ENCODE measurements at regions not wholly inside any gene's neighbourhood (a gene's known extent, or its start where the extent isn't known, plus 50 kb on each side); places are given as distances from the start of the nearest gene placed in this dataset.

DNA sequence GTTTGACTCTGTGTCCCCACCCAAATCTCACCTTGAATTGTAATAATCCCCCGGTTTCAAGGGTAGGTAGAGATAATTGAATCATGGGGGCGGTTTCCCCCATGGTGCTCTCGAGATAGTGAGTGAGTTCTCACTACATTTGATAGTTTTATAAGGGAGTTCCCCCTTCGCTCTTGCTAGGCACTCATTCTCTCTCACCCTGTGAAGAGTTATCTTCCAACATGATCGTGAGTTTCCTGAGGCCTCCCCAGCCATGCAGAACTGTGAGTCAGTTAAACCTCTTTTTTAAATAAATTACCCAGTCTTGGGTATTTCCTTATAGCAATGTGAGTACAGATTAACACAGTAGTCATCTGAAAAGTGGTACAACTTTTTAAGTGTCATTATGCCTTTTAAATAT is 913.5 kb upstream of the LRRN3 start:
- DNase-seq: no peak

DNA sequence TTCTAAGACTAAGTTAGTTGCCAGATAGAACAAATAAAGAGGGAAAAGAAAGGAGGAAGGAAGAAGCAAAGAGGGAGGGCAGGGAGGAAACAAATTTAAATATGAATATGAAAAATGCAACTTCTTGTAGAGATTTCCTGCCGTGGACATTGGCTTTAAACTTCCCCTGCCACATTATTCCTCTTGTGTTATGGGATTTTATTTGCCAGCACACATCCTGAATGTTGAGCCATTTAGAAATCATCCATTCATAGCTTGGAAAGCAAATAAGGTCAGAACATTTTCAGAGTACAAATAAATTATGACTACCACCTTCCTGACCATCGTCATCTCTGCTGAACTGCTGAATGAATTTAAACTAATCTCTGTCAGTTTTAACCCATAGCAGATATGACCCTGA is 911.9 kb upstream of the LRRN3 start:
- DNase-seq: no peak

DNA sequence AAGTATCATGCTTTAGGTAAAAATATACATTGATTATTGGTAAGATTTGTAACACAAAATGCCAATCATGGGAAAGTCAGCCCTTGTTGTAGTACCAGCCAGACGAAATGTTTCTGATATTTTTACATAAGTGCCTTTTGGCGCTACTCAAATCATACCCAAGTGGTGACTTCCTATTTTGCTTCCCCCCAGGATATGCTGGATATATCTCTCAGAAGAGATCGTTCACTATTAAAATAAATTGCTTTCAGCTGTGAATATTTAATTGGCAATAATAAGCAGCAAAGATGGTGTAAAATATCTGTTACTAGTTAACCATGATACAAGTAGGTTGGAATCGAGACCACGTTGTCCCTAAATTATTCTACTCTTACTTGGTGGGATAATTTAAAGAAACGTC is 909.2 kb upstream of the LRRN3 start:
- DNase-seq: no peak

DNA sequence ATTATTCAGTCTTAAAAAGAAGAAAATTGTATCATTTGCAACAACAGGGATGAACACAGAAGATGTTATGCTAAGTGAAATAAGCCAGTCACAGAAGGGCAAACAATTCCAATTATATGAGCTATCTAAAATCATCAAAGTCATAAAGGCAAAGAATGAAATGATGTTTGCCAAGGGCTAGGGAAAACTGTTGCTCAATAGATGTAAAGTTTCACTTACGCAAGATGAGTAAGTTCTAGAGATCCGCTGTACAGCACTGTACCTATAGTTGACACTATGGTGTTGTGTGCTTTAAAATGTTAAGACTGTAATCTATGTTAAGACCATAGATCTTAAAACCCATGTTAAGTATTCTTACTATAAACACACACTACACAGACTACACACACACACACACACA is 904.6 kb upstream of the LRRN3 start:
- no peak for DNase-seq

DNA sequence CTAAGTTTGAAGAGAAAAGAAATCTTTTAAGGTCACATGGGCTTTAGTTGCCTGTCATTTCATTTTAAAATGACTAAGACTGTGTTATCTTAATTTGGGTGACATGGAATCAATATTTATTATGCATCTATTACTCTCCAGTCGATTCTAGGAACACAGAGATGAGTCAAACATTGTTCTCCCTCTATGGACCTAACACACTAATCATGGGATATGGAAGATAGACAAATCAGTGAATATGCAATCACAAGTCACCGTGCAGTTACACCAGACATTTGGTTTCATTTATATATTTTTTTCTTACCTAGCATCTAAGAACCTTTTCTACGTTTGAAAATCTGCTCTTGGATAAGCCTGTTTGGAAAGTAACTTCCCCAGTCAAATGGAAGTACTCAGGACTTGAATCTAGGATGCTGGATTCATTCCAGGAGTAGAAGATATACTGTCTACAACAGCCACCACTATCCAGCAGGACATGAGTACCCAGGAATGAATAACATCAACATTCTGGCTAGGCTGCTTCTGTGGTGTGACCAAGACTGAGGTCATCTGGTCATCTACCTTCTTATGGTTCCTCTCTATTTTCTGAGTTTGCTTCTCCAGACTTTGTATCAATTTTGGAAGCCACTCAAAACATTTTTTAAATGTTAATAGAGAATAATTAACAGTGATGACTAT is 902.9 kb upstream of the LRRN3 start:
- no peak for DNase-seq

DNA sequence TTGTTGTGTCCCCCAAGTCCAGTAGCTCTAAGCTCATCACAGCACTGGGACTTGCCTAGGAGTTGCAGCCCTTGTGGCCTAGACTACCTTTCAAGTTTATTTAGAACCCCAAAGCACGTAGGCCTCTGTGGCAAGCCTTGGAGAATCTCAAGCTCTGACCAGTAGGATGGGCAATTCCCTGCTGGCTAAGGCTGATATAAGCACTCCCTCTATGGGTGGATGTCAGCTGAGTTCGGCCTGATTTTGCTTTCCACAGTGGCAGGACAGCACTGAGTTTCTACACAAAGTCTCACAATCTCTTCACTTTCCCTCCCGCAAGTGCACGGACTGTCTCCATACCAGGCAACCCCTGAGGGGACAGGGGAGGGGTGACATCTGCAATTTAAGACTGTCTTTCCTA is 886.4 kb upstream of the LRRN3 start:
- no peak for DNase-seq

DNA sequence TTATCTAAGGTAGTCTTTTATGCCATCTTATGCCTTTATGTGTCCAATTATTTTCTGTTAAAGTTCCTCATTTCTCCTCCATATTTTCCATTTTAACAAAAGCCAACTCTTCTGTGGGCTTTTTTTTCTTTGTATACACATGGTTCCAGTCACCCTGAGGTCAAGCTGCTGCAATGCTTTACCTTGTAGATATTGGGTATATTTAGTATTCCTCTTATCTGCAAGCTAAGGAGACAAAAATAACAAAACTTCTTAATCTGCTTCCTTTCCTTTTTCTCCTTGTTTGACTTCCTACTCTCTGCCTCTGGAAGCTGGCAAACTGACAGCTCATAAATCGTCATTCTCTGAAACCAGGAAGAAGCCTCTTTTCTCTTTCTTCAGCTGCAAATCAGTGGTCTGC is 885.0 kb upstream of the LRRN3 start:
- no peak for DNase-seq

DNA sequence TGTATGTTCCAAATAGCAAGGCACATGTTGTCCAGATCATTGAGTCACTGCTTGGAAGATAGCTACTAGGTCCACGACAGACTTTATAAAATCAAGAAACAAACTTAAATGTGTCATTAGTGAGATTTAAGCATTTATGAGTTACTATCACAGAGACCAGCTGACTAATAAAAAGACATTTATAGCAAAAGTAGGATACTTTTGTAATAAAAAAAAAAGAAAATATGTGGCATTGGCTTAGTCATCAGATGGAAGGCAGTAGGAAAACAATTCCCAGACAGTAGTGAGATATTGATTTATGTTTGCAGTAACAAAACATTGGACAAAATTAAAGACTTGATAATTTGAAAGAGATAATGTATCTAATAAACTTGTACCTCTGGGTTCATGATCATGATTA is 881.0 kb upstream of the LRRN3 start:
- no peak for DNase-seq

DNA sequence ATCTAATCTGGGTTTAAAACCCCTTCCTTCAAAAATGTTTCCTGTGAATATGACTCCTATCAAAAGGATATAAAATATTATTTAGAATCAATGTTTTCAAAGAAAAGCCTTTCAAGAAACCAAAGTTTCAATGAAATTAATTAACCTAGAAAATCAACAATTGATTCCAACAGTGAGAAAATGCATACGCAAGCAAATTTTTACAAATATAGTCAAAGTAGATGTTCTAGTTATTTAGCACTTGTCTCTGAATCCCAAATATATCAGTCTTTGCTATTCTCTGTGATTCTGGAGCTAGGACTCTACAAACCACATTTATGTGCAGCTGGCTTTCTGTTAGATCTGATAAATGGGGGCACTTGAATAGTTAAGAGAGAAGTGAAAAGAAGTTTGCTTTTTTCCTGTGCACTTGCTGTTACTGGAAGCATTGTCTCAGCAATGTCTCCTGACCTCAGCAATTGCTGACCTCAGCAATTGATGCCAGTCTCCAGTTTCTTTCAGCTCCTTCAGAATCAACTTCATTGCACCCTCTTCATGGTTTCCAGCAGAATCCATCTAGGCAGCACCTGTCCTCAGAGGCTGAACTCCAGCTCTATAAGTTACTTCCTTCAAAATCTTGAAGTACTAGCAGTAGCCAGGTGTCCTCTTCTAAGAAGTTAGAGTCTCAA is 879.9 kb upstream of the LRRN3 start:
- no peak for DNase-seq

DNA sequence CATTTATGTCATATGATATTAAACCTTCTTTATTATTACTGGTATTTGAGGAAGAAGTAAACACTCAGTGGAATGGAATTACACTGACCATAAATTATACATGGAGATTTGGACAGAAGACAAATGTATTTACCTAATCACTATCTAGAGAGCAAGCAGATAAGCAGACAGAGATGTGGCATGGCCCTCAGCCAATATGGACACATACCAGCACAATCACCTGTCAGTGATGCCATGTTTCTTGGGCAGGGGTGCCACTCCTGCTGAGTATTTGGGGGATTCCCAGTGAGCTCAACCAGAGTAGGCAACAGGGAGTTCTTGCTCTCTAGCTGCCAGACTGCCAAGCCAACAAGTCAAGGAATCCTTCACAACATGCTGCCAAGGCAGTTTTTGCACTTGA is 866.3 kb upstream of the LRRN3 start:
- no peak for DNase-seq

DNA sequence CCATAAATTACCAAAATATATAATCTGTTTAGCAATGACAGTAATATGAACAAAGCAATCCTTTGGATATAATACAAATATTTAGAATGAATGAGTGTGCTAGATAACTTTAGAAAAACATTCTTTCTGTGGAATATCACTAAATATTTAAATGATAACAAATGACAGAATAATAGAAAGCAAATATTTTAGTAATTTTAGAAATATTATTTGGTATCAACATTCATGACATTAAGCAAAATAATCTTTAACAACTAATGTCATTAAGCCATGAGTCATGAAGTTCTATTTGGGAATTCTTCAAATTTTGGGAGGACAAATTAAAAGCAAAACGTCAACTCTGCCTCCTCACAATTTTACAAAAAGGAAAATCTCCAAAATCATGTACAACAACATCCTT is 844.8 kb upstream of the LRRN3 start:
- no peak for DNase-seq

DNA sequence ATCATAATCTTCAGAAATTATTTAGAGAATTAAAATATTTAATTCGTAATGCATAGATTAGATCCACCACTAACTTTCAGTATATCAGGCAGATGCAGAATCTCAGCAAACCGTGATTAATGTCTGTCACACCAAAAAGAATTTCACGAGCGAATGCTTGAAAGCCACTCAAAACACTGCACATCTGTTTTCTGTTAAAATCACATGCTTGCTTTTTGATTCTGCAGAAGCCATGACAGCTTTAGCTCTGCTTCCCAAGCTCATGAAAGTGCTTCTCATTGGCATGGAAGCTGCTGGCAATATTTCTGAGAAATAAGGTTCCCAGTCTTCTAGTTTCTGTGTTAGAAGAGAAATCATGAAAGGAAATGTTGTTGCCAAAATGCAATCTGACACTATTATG is 837.8 kb upstream of the LRRN3 start:
- no peak for DNase-seq

DNA sequence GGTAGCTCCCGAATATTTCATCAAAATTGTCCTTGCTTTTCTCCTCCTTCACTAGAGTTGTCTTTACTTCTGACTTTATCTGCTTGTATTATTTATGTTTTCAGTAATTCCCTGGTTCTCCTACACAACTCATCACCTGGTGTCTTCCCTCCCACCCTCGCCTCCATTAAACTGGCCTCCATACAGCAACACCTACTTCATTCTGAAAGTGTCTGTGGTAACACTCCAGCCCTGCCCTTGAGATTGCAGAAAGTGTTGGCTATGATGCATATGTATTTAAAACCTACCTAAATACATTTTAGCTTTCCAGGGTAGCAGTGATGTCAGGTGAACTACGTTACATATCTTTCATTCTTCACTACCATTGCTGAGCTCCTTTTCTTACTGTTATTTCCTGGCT is 833.3 kb upstream of the LRRN3 start:
- no peak for DNase-seq

DNA sequence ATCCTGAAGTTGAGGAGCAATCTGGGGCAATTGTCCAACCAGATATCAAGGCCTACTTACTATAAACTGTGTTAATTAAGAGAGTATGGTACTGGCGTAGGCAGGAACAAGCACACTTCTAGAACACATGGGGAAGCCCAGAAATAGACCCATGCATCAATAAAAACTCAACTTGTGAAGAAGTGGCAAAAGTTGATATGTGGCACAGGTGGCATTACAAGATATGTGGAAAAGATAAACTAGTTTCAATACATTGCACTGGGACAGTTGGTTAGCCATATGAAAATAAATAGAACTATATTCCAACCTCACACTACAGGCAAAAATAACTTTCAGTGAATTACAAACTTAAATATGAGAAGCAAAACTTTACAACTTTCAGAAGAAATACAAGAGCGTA is 828.7 kb upstream of the LRRN3 start:
- no peak for DNase-seq

DNA sequence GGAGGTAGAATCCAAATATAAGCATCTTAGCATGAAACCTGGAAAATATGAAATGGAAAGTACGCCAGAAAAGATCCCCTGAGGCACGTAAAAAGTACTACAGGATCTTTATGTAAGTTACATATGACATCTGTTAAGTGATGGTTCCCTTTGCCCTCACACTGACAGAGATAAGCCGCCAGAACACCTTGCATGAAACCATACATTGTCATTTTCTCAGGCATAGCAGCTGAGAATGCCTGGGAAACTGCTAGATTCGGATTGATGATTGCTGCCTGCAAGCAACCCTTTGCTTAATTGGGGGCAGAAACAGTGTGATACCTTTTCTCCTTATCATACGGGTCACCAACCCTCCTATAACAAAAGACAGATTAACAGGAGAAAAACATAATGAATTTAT is 826.6 kb upstream of the LRRN3 start:
- DNase-seq: no peak

DNA sequence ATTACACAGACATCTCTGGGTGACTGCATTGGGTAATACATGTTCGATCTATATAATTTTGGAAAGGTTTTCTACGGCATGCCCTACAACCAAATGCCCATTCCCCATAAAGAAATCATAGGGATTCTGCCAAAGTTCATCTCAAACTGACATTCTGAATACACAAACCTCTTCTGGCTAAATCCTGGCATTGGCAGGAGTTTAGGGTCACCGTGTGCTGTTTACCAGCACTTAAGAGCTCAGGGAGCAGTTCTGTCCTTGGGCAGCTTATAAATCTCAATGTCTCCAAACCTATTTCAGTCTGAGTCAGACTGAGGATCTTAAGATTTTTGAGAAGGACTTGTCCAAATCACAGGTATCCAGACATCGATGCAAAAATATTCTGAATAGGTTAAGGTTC is 809.6 kb upstream of the LRRN3 start:
- DNase-seq: no peak

DNA sequence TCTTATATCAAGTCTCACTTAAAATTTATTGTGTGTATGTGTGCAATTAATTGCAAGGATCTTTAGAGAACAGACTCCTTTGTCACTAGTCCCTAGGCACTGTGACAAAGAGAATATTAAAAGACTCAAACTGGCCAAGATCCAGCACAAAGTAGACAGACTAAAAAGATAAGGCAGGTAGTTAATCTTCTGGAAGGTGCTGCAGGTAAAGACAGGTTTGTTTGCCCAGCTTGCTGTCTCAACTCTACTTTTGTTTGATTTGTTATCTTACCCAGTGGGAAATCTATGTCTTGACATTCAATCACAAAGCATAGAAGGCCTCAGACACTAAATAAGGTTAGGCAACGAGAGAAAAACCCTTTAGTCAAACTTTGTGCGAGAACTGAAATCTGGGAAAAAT is 807.9 kb upstream of the LRRN3 start:
- no peak for DNase-seq

DNA sequence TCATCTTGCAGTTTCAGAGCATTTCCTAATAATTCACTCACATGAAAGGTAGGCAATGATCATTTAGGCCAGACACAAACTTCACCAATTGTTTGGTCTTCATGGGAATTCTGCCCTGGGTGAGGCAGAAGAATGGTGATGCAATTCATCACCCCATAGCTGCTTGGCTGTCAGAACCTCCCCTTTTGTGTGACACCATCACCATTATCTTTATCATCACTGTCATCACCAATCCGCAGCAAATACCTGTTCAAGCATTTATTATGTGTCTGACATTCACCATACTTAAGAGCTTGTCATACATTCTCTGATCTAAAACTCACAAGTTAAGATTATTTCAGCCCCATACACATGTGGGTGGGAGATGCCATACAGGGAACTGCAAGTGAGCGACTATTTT is 799.5 kb upstream of the LRRN3 start:
- no peak for DNase-seq

DNA sequence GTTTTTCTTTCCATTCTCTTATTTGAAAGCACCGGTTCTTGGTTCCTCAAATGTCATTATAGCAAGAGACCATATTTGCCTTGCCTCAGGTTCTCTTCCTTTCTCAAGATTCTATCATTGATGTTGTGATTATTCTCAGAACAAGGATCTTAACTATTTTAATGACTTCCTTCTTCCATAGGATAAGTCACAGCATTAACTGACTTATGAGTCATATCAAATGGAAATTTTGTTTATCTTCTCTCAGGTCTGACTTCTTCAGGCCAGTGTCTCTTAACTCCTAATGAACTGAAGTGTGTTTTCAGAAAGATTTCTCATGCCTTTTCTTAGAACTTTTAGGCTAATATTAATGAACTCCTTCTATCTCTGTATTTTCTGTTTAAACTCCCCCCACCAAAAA is 794.6 kb upstream of the LRRN3 start:
- no peak for DNase-seq

DNA sequence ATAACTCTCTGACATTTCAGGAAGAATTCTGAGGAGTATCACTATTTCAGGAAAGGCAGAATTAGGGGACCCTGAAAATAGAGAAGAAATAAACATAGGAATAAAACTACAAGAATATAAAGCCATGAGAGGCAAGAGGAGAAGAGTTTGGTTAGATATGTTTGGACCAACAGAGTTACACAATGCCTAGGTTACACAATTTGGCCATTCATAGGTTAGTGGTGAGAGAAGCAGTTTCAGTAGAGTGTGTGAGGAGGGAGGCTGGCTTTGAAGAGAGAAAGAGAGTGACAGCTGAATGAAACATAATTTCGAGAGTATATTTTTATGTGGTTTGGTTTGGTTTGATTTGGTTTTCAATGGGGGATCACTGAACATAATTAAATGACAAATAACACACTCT is 783.2 kb upstream of the LRRN3 start:
- DNase-seq: no peak

DNA sequence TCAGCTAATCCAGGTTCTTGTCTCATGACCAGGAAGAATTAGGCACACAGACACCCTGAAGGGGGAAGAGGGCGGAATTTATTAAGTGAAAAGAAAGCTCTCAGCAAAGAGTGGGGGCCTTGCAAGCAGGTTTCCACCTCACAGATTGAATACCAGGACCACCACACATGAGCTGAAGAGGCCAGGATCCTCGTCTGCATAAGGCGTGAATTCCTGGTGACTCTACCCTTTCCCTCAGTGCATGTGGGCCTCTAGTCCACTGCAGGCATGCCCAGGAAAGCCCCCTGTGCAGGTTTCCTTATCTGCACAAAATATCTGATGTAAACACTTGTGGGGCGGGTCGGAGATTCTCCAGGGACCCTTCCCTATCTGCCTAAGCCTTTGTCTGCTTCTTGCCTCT is 782.1 kb upstream of the LRRN3 start:
- no peak for DNase-seq

DNA sequence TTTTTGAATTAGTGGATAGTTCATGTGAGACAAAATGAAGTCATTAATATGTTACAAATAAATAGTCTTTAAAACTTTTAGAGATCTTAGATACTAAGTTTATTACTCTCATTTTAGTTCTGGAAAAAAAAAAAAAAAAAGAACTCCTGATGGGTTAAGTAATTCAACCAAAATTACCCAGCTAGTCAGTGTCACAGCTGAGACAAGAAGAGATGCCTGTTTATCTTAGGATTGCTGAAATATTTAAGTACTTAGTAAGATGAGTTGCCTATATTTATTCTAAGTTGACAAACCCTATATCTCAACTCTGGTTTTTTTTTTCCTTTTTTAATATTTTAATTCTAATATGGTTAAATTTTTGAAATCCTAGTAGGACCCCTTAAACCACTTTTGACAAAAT is 781.0 kb upstream of the LRRN3 start:
- no peak for DNase-seq

DNA sequence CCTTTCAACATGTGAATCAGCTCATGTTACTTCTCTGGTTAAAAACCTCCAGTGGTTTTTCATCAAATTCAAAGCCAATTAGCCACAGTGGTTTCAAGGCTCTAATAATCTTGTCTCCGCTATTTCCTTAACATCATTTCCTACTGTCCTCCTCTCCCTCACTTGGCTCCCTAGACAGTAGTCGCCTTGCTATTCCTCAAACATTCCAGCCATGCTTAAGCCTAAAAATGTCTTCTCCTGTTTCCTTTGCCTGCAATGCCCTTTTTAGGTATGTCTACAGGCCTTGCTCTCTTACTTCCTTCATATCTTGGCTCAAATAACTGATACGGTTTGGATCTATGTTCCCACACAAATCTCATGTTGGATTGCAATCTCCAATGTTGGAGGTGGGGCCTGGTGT is 779.4 kb upstream of the LRRN3 start:
- DNase-seq: no peak

DNA sequence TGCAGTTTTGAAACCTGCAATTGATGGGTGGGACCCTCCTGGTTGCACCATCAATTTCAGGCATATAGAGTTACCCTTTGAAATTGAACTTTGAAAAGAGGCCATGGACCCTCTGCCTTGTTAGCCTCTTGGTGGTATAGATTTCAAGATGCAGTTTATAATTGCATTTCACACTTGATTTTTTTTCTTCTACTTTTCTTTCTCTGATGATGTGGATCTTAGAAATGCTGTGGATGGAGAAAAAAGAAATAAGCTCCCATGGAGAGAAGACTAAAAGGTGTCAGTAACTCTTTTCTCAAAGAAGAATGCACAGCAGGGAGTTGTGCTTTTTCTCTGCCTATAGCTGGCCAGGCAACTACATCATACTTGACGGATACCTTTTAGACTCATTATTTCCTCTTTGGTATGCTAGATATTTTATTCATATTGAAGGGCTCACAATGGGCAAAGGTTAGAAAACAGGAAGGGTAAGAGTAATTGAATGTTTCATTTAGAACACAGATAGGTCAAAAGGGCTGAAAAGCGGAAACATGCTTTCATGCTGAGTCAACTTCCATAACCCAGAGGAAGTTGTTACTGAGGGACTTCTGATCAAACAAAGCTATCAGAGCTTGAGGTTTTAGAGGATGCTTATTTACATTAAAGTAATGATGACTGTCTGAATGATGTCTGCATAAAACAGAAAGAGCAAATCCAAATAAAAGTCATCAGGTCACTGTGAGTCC is 773.2 kb upstream of the LRRN3 start:
- DNase-seq: no peak

All from inflammatory macrophage (primary cell).